HG02943 (cell line): ENCODE measurements at regions not wholly inside any gene's neighbourhood (a gene's known extent, or its start where the extent isn't known, plus 50 kb on each side); places are given as distances from the start of the nearest gene placed in this dataset.
"Not testable (repeated sequence)": the region's sequence is repeated elsewhere in the genome, so short reads cannot be mapped to it uniquely, and the experiment has no call there.

Experiments
- ATAC-seq: cut with Tn5 transposase; IDR thresholded peaks from one replicate; pipeline ENCODE4 v1.9.1; 2021; ENCODE audit warnings: mild to moderate bottlenecking, low read depth, moderate library complexity; ENCODE audit not compliant: unreplicated experiment

- no peak for ATAC-seq
These were observed 1071.5 kb downstream of the PCDH7 start for GRCh38 chr4:31791666-31792065.

DNA sequence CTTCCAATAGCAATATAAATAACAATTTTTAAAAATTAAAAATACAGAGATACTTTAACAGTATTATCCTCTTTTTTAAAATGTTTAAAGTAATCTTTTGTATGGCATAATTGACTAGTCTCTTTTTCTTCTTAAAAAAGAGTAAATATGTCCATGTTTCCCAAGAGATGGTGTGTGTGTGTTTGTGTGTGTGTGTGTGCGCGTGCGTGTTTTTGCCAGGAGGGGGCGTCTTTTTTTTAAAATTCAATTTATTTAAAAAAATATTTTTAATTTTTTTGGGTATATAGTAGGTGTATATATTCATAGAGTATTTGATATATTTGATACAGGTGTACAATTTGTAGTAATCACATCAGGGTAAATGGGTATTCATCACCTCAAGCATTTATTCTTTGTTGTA is 1073.7 kb downstream of the PCDH7 start:
- no peak for ATAC-seq

- ATAC-seq, result not testable (repeated sequence)
These were observed 1076.9 kb downstream of the PCDH7 start for GRCh38 chr4:31797052-31797451.

GRCh38 chr4:31803526-31804195 is 1083.5 kb downstream of the PCDH7 start:
- no peak for ATAC-seq

DNA sequence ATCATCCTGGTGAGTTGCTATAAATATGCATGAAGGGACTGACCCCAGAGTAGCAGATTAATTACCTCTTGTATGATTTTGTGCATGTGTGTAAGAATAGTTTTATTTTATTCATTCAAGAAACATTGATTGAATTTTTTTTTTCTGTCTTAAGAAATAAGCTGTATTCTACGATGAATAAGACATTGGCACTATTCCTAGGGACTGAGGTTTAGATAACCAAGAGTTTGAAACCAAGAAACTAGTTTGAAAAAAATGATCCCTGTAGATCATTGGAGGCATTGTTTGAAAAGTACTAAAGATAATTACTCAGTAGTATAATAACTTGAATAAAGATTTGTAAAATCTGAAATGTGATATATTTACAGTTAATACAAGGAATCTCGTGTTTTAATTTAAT is 1086.9 kb downstream of the PCDH7 start:
- ATAC-seq, result no peak

DNA sequence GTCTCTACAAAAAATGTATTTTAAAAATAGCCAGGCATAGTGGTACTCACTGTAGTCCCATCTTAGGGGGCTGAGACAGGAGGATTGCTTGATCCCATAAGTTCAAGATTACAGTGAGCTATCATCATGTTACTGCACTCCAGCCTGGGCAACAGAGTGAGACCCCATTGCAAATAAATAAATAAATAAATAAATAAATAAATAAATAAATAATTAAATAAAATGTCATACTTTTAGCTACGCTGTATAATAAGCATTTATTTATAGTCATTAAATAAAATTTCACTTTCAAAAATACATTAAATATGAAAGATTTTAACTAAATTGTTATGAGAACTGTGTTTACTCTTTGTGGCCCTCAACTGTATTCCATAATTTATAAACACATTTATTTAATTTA is 1124.2 kb downstream of the PCDH7 start:
- no peak for ATAC-seq

- no peak for ATAC-seq
These were observed 1131.8 kb downstream of the PCDH7 start for GRCh38 chr4:31851946-31852345.

- no peak for ATAC-seq
These were observed 1157.3 kb downstream of the PCDH7 start for GRCh38 chr4:31877429-31877828.

- not testable (repeated sequence) for ATAC-seq
These were observed 1160.7 kb downstream of the PCDH7 start for GRCh38 chr4:31880837-31881236.

DNA sequence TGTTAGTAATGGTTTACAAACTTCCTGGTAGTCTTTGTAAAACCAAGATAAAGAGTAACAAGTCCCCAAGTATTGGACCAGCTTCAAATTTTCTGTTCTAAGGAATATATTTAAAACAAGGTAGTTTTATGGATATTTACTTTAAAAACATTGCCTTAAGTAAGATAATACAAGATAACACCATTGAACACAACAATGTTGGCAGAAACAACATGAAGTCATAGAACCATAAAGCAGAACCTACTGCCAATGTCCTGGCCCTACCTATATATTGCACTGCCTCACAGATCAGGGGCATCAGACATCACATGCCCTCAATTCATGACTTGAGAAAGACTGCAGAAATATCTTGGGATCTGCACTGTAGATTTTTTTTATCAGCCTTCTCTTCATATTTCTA is 1176.2 kb downstream of the PCDH7 start:
- no peak for ATAC-seq

GRCh38 chr4:31905363-31905762 is 1185.2 kb downstream of the PCDH7 start:
- no peak for ATAC-seq

GRCh38 chr4:31908261-31908660 is 1188.1 kb downstream of the PCDH7 start:
- ATAC-seq, result no peak

DNA sequence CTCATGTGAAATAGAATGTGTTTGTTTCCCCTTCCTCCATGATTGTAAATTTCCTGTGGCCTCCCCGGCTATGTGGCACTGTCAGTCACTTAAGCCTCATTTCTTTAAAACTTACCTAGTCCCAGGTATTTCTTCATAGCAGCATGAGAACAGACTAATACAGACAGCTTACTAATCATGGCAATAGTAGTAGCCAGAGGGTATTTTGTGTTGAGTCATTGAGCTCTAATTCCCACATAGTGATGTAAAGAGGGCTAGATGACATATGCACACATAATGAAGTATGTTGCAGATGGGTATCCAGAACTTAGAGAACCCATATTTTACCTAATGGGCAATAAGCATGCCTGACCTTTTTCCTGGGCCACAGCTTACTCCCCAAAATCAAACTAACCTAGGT is 1197.2 kb downstream of the PCDH7 start:
- no peak for ATAC-seq

GRCh38 chr4:31918891-31919290 is 1198.7 kb downstream of the PCDH7 start:
- no peak for ATAC-seq

- no peak for ATAC-seq
These were observed 1203.5 kb downstream of the PCDH7 start for GRCh38 chr4:31923634-31924033.

DNA sequence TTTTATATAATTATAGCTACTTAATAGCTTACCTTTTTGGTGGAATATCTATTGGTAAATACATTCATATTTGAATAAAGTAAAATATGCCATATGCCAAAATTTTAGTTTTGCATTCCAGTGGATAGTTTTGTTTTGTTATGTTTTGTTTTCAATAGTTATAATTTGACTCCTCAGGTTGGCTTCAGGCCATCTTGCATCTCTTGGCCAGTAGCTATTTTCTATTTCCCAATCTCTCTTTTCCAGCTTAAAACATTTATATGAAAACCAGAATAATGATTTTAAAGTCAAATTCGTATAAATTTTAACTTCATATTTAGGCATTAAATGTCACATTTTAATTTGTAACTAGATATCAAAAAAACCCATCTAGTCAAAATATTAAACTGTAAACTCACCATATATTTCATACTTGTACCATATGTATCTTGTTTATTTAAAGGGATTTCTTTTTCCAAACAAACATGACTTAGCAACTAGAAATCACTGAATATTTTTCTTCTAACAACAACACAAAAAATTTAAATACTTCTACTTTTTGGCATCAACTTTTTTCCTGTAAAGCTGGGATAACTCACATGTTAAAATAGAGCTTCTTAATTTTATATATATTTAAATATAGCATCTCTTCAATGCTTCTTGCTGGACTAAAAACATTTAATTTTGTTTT is 1209.6 kb downstream of the PCDH7 start:
- ATAC-seq, result no peak

DNA sequence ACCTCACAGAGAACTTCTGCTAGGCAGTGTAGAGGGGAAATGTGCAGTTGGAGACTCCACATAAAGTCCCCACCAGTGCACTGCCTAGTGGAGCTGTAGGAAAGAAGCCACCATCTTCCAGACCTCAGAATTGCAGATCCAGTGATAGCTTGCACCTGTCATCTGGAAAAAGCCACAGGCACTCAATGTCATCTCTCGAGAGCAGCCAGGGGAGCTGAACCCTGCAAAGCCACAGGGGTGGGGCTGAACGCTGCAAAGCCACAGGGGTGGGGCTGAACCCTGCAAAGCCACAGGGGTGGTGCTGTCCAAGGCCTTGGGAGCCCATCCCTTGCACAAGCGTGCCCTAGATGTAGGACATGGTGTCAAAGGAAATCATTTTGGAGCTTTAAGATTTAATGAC is 1226.3 kb downstream of the PCDH7 start:
- ATAC-seq, result no peak

- no peak for ATAC-seq
These were observed 1226.9 kb downstream of the PCDH7 start for GRCh38 chr4:31947101-31947500.

GRCh38 chr4:31949045-31949444 is 1228.9 kb downstream of the PCDH7 start:
- ATAC-seq, result no peak

DNA sequence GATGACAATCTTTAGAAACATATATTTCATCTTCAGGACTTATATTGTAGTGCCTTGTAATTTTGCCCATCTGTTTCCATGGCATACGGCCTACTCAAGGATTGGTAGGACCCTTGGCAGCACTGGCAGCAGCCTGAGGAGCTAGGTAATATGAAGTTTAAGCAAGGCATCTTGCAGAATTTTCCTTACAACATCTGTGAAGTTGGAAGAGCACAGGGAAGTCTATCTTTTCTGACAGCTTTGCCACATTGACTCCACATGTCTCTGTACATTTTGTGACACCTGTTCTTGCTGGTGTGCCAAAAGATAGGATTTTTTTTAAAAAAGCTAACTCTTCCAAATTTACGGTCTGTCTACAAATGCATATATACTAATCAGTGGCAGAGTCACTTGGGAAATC is 1235.2 kb downstream of the PCDH7 start:
- no peak for ATAC-seq

DNA sequence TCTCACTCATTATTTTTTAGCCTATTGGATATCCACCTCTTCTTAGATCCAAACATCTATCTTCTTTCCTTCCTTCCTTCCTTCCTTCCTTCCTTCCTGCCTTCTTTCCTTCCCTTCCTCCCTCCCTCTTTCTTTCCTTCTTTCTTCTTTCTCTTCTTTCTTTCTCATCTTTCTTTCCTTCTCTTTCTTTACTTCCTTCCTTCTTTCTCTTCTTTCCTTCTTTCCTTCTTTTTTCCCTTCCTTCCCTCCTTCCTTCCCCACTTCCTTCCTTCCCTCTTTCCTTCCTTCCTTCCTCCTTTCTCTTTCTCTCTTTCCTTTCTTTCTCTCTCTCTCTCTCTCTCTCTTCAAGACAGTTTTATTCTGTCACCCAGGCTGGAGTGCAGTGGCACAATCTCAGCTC is 1239.8 kb downstream of the PCDH7 start:
- ATAC-seq, result no peak

- ATAC-seq, result no peak
These were observed 1244.5 kb downstream of the PCDH7 start for GRCh38 chr4:31964685-31965084.
